ENCODE measurements at regions not wholly inside any gene's neighbourhood (a gene's known extent, or its start where the extent isn't known, plus 50 kb on each side); places are given as distances from the start of the nearest gene placed in this dataset.

DNA sequence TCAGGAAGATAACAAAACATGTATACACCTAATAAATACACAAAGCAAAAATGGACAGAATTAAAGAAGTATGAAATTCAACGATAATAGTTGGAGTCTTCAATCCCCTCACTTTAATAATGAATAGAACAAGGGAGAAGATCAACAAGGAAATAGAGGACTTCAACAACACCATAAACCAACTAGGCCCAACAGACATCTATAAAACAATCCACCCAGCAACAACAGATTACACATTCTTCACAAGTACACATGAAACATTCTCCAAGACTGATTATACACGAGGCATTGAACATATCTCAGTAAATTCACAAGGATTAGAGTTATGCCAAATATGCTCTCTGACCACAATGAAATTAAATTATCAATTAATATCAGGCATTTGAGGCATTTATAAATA, 185.5 kb upstream of the NBEA start:
- no peak for DNase-seq
- H3K4me1 ChIP-seq = no peaks in the 10 kb centered on the region
- no peaks in the 10 kb centered on the region for H3K9me3 ChIP-seq
- no peak overlapping the region for H3K4me3 ChIP-seq
- no peaks in the 10 kb centered on the region for H3K27me3 ChIP-seq
- TF ChIP-seq, protein P1, sequence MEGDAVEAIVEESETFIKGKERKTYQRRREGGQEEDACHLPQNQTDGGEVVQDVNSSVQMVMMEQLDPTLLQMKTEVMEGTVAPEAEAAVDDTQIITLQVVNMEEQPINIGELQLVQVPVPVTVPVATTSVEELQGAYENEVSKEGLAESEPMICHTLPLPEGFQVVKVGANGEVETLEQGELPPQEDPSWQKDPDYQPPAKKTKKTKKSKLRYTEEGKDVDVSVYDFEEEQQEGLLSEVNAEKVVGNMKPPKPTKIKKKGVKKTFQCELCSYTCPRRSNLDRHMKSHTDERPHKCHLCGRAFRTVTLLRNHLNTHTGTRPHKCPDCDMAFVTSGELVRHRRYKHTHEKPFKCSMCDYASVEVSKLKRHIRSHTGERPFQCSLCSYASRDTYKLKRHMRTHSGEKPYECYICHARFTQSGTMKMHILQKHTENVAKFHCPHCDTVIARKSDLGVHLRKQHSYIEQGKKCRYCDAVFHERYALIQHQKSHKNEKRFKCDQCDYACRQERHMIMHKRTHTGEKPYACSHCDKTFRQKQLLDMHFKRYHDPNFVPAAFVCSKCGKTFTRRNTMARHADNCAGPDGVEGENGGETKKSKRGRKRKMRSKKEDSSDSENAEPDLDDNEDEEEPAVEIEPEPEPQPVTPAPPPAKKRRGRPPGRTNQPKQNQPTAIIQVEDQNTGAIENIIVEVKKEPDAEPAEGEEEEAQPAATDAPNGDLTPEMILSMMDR (IDR thresholded peaks at IDR 0.05) = no peak
- TF ChIP-seq POLR2A (IDR thresholded peaks at IDR 0.05) = no peak
- H3K36me3 ChIP-seq = no peaks in the 10 kb centered on the region
- H3K27ac ChIP-seq = no peak overlapping the region

DNA sequence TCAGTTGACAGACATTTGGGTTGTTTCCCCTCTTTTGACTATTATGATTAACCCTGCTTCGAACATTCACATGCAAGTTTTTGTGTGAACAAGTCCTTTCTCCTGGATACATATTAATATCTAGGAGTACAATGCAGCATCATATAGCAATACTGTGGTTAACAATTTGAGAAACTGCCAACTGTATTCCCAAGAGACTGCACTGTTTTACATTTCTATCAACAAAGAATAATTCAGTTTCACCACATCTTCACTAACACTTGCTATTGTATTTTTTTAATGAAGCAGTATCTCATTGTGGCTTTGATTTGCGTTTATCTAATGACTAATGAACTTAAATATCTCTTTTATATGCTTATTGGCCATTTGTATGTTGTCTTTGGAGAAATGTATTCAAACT, 184.6 kb upstream of the NBEA start:
- no peak for DNase-seq
- Histone ChIP-seq H3K27me3 (no peaks in the 10 kb centered on the region), H3K4me3 (no peak overlapping the region), H3K4me1 (no peaks in the 10 kb centered on the region), H3K9me3 (no peaks in the 10 kb centered on the region), H3K27ac (no peak overlapping the region), H3K36me3 (no peaks in the 10 kb centered on the region)
- TF ChIP-seq, protein P1 (IDR thresholded peaks at IDR 0.05) = no peak
- no peak for TF ChIP-seq POLR2A (IDR thresholded peaks at IDR 0.05)

DNA sequence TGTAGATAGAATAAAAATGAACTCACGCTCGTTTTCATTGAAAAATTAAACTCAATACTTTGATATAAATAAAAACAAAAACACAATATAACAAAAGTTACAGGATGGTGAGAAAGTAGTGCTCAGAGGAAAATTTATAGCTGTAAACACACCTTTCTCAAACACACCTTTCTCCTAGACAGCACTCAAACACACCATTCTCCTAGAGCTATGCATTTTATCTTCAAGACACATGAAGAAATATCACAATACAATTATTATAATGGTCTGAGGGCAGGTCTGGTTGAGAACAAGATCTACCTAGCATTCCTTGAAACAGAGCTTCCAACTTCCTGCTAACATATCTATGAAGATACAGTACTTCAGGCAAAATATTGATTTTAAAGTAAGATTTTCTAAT, 183.4 kb upstream of the NBEA start:
- no peaks in the 10 kb centered on the region for H3K4me1 ChIP-seq
- H3K27me3 ChIP-seq = no peaks in the 10 kb centered on the region
- no peak for TF ChIP-seq POLR2A (IDR thresholded peaks at IDR 0.05)
- TF ChIP-seq, protein P1 (IDR thresholded peaks at IDR 0.05) = no peak
- no peak for DNase-seq
- H3K4me3 ChIP-seq = no peak overlapping the region
- H3K36me3 ChIP-seq = no peaks in the 10 kb centered on the region
- H3K27ac ChIP-seq = no peak overlapping the region
- H3K9me3 ChIP-seq = no peaks in the 10 kb centered on the region

DNA sequence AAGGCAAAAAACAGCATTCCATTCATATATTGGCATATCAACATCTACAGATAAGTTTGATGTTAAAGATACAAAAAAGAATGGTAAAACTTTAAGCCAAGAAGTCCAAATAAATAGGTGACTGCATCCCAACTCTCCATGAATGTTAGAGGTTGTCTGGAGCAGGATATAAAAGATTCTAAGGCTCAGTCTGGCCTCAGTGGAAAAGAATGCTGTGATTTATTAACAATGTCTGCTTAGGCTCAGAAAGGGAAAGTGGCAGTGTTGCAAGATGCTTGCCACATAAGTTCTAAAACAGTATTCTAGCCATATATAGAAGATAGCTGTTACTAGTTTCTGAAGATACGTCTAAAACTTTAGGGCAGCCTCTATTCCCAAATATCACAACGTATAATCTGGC, 179.8 kb upstream of the NBEA start:
- H3K4me1 ChIP-seq = no peaks in the 10 kb centered on the region
- H3K9me3 ChIP-seq = no peaks in the 10 kb centered on the region
- H3K27ac ChIP-seq = no peak overlapping the region
- TF ChIP-seq, protein P1 (IDR thresholded peaks at IDR 0.05) = no peak
- no peak for TF ChIP-seq POLR2A (IDR thresholded peaks at IDR 0.05)
- H3K27me3 ChIP-seq = no peaks in the 10 kb centered on the region
- no peak overlapping the region for H3K4me3 ChIP-seq
- DNase-seq = no peak
- H3K36me3 ChIP-seq = no peaks in the 10 kb centered on the region

DNA sequence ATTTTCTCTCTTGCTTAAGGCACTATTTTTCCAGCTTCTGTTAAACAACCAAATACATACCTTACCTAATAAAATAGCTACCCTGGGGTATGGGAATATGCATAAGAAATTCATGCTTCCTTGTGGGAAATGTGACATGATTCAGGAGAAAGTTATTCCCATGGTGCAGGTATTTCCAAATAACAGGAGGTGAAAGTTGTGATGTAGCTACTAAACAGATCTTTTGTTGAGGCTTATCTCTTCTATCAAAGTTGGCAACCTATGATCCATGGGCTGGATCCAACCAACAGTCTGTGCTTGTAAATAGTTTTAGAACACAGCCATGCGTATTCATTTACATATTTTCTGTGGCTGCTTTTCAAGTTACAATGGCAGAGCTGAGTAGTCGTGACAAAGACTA, 177.8 kb upstream of the NBEA start:
- Histone ChIP-seq H3K27me3 (no peaks in the 10 kb centered on the region), H3K4me1 (no peaks in the 10 kb centered on the region), H3K9me3 (no peaks in the 10 kb centered on the region), H3K4me3 (no peak overlapping the region), H3K36me3 (no peaks in the 10 kb centered on the region), H3K27ac (no peak overlapping the region)
- DNase-seq = no peak
- TF ChIP-seq, protein P1 (IDR thresholded peaks at IDR 0.05) = no peak
- TF ChIP-seq POLR2A (IDR thresholded peaks at IDR 0.05) = no peak

DNA sequence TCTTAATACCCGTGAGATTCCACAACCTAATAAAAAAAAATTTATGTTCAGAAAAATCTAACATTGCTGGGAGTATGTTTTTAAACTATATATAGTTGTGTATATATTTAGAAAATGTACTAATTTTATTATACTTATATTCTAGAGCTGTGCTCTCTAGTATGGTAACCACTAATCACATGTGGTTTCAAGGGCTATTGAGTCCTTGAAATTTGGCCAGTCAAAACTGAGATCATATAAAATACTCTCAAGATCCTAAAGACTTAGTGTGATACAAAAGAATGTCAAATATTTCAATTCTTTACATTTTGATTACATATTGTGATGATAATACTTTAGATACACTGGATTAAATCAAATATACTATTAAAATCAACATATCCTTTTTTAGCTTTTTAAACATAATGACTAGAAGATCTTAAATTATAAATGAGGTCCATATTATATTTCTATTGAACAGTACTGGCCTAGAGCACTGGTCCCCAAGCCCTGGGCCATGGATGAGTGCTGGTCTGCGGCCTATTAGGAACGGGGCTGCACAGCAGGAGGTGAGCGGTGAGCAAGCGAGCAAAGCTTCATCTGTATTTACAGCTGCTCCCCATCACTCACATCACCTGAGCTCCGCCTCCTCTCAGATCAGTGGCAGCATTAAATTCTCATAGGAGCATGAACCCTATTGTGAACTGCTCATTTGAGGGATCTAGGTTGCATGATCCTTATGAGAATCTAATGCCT, 176.5 kb upstream of the NBEA start:
- H3K27ac ChIP-seq = no peak overlapping the region
- no peaks in the 10 kb centered on the region for H3K4me1 ChIP-seq
- H3K9me3 ChIP-seq = no peaks in the 10 kb centered on the region
- no peak for DNase-seq
- no peaks in the 10 kb centered on the region for H3K36me3 ChIP-seq
- no peaks in the 10 kb centered on the region for H3K27me3 ChIP-seq
- TF ChIP-seq POLR2A (IDR thresholded peaks at IDR 0.05) = no peak
- TF ChIP-seq, protein P1 (IDR thresholded peaks at IDR 0.05) = no peak
- H3K4me3 ChIP-seq = no peak overlapping the region

Data from Peyer's patch (tissue), 4 donors.